ENCODE measurements at regions not wholly inside any gene's neighbourhood (a gene's known extent, or its start where the extent isn't known, plus 50 kb on each side); places are given as distances from the start of the nearest gene placed in this dataset.

DNA sequence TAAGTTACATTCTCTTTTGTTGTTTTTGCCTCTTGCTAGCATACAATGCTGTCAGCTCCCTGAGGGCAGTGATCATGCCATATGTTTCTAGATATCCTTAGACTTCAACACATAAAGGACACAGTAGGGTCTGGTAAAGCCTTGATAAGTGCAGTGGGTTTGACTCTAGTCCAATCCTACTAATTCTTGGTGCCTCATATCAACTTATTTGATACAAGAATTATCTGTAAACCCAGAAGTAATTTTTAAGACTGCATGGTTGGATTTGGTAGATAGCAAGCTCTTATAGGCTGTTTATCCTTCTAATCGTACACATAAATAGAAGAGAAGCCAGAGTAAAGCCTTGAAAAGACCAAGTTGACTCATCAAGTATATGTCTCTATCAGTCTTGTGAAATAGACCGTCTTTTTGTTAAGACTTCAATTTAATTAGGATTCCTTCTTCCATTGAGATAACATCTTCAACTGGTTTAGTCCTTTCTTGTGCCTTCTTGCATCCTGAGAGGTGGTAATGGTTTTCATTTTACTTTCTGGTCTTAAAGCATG lies 265.6 kb upstream of the CDIN1 start:
- no peak for DNase-seq

DNA sequence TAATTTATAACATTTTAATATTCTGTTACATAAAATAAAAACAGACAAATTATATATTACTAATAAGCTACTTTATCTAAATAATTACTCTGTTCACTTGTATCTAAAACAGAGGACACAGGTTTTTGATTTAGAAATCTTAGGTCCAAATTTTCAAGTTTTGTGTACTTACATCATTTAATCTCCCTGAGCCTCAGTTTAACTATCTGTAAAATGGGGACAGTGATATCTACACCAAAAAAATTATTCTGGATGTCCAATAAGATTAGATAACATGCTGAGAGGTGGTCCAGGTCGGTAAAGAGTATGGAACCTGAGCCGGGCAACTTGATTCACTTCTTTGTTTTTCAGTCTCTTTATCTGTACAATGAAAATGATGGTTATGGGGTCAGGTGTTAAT lies 263.8 kb upstream of the CDIN1 start:
- DNase-seq, result no peak

DNA sequence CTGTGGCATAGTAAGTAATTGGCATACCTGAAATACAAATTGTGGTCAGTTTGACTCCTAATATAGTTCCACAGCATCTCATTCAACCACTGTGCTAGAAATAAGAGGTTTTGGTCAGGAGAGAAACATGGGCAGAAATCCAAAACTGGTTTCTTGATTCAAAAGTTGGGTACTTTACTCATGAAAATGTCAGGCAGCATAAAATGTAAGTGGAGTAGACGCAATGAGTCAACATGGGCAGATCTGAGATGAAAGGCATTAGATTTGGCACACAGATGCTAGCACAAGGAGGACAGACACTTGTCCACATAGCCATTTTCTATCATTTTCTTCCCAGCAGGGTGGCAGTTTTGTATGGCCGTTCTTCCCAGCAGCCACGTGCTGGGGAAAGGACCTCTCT lies 255.8 kb upstream of the CDIN1 start:
- DNase-seq, result no peak

DNA sequence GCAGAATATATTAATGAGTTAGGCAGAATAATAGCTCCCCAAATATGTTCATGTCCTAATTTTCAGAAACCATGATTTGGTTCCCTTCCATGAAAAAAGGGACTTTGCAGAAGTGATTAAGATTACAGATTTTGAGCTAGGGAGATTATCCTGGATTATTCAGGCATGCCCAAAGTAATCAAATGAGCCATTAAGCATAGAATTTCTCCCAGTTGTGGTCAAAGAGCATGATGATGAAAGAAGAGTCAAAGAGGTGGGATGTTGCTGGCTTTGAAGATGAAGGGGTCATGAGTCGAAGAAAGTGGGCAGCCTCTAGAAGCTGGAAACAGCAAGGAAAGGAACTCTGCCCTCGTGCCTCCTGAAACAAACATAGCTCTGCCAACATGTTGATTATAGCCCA lies 254.2 kb upstream of the CDIN1 start:
- no peak for DNase-seq

DNA sequence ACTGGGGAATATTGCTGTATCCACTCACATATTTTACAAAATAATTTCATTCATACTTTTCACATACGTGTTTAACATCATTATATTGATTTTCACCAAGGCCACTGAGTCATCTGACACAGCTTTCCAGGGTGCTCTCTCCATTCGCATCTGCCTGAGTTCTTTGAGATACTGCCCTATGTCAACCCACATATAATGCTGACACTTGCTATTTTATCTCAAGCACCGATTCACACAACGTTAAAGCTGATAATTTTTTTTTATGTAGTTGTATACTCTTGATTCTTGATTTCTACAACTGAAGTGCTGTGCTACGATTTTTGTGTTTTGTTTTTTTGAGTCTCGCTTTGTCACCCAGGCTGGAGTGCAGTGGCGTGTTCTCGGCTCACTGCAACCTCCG lies 249.8 kb upstream of the CDIN1 start:
- no peak for DNase-seq

DNA sequence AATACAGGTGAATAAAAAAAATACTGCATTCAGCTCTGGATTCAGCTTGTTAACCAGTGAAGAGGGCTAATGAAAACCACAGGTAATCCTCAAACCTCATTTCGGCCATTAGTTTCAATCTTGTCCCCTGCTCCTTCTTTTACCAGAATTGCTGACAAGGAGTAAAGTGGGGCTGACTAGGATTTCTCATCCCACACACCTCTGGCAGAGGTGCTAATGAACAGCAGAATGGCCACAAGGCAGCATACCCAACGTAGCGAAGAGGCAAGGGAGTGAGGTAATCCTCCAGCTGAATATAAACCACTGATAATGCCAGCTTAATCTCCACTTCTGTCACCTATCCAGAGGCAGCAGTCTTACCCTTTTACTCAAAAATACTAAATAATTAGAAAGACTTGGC lies 248.8 kb upstream of the CDIN1 start:
- no peak for DNase-seq

DNA sequence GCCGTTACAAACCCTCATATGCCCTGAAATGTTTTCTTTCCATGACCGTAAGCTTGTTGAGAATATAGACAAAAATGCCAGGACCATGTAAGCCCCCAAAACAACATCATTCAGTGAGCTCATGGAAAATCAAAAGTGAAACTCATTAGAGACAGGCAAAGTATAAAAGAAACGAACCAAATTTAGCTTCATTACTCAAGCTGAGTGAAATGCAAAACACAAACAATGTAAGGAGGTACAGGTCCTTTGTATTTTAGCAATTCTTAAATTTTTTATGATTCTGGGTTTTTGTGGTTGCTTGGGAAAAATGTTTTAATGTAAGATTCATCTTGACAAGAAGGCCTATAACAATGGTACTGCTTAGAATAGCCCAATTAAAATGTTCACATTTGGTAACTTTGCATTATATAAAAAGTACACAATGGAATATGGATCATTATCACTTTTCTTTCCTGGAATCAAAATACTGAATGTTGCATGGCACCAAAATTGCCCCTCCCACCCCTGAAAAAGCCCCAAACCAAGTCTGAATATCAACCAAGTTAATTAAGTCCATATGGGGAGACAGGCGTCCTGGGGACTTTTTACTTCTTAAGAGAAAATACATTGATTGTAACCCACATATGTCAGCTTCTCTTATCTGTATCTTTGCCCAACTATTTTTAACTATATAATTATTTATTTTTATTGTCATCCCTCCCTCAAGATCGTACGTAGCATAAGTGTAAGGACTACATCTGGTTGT lies 247.7 kb upstream of the CDIN1 start:
- DNase-seq, result no peak

DNA sequence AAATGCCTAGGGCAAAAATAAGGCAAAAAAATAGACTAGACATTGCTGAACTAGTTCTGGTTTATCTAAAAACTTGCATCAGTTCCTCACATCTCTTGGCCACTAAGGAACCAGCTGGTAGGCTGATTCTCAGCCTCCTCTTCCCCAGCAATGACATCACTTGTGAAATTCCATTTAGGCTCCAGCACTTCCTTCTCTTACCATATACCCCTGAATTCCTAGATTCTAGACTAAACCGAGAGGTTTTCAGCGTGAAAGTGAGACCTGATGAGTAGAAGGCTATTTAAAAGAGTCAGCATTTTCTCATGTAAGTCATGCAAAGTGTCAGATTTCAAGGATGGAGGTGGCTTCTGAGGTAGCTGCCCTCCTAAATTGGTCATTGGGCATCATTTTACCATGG lies 247.1 kb upstream of the CDIN1 start:
- DNase-seq, result no peak

DNA sequence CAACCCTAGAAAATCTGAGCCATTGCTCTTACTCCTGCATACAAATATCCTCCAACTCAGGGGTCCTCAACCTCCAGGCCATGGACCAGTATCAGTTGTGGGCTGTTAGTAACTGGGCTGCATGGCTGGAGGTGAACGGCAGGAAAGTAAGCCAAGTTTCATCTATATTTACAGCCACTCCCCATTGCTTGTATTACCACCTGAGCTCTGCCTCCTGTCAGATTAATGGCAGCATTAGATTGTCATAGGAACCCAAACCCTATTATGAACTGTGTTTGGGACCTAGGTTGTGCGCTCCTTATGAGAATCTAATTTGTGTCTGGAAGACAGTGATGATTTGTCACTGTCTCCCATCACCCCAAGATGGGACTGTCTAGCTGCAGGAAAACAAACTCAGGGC lies 246.5 kb upstream of the CDIN1 start:
- no peak for DNase-seq

DNA sequence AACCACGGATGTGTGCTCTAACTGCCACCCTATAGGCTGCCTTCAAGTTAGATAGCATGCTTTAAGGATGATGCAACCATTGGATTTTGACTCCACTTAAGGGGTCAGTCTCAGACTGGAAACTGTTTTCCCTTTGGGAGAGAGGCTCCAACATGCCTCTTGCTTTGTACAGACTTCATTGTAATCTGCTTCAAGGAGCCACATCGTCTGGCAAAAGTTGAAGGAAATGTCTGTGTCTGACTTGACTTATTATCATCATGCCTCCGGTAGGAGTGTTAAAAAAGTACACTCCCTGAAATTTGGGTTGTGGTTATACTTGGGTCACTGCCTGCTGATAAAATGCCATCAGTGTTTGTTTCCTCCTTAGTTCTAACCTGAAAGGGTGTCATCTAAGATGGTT lies 245.4 kb upstream of the CDIN1 start:
- DNase-seq, result no peak

DNA sequence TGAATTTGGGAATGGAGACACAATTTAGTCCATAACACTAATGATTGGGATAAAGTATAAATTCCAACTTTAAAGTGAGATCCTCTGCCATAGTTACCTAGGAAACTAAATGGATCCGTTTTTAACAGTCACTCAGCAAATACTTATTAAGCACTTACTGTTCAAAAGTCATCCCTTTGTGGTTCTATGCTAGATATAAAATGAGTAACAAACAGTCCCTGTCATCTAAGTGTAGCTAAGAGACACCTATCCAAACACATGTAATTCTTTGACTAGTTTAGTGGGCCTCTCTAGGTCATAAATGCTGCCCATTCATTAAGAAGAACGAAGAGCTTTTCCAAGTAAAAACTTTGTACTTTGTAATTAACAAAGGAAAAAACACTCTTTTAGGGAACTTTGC lies 244.2 kb upstream of the CDIN1 start:
- DNase-seq, result no peak

DNA sequence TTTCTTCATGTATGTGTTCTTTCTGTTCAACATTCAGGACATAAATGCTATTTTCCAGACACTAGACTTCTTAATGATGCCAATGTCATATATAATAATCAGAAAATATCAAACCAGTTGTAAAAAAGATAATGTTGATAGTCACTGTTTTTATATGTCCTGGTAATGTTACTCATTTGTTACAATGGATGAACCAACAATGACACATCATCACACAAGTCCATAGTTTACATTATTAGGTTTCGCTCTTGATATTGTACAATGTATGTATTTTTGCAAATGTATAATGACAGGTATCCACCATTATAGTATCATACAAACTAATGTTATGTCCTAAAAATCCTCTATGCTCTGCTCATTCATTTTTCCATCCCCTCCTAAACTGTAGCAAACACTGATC lies 243.8 kb upstream of the CDIN1 start:
- no peak for DNase-seq

DNA sequence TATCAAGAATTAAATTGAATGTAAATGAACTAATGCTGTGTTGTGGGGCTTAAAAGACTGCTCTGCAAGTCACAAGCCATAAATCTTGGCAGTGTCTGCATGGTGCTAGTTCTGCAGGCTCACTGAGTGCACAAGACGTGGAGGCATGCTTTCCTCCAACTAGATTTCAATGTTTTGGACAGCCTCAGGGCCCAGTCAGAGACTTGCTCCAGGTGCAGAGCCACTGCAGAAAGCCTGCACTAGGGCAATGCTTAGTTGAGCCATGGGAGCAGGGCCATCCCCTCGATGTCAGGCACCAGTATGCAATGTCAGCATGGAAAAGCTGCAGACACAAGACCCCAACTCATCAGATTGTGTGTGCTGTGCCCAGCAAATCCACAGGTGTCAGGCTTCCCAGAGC lies 234.5 kb upstream of the CDIN1 start:
- DNase-seq, result no peak

DNA sequence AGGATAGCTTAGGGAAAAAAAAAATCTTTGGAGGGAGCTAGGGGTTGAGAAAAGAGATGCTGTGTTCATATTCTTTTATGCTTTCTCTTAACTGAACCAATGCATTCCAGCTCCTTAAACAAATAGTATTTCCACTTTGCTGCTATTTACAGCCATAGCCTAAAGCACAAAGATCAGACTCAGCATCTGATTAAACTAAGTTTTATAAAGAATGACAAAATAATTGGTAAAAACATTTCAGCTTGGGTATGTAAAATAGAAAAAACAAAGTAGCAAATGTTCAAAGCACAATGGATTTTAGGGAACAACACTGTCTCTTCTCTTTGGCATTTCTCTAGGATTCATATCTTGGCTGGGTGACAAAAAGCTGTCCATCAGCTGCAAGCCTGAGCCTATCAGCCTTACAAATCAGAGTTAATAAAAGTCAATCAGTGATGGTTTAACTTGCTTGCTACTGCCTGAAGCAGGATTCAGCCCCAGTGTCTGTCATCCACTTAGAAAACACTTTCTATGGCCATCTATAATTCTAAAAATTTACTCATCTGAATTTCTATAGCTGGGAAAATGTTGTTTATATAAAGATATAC lies 232.1 kb upstream of the CDIN1 start:
- DNase-seq, result no peak

DNA sequence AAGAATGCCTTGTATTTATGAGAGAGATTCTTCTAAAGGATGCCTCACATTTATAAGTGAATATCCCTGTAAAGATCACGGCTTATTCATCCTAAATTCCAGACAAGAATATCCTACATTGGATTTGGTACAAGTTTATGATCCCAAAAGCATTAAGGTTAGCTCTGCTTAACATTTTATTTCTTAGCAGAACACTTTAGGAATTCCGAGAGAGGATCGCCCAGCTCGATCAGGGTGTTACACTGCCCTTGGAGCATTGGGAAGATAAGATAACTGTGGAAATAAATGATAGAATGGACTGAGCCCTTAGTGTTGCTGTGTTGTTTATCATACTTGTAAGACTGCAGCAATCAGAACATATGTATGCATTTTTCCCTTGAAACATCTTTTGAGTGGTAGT lies 223.0 kb upstream of the CDIN1 start:
- DNase-seq, result no peak

DNA sequence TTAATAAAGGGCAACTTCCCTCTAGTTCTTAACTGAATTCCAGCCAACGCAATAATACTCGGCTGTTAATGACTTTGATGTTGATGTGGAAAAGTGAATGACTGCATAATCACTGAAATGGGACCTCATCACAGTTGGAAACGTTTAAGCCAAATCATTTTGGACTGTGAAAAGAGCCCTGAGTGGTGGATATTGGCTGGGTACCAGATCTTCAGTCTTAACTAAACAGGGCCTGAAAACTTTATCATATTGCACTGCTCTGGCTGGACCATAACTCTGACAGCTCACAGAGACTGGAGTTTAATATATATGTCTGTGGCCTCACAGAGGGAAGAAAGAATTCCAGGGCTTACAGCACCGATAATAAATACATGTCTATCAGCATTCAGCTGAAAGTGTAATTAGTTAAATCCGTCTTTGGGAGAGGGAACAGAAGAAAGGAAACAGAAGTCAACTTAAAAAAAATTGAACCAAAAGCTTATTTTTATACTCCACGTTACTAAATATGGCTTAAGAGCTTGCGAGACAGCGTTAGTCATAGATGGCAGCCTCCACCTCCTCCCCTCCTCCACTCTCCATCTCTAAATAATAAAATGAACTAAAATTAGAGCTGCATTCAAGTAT lies 222.3 kb upstream of the CDIN1 start:
- no peak for DNase-seq

DNA sequence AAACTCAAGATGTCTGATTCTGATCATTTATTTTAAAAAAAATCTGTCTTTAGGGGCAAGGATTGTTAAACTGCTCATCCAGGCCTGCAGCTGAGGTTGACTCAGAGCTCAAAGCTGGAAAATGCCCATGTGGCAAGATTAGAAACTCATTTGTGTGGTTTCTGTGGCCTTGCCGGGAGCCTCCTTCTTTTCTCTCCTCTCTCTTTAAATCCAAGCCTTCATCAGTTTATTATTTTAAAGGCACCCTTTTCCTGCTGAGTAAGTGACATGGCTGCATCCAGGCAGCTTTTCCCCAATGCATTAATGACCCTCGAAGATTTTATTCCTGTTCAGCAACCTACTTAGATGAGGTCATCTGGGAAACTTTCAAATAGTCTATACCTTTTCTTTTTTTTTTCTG lies 221.3 kb upstream of the CDIN1 start:
- DNase-seq, result no peak

DNA sequence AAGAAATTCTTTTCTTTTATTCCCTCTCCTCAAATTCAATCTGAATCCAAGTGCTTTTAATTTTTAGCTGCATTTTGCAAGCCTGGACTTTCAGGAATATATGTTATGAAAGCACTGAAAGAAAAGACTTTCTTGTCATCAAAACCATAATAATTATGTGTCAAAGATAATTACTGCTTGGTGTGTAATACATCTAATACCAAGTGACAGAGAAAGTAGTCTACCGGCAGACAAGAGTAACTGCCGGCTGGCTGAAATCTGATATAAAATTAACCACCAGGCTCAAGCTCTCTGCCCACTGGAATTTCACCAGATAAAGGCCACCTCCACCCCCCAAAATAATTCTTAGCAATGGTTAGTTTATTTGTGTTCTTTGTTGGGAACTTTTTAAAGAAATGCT lies 220.9 kb upstream of the CDIN1 start:
- DNase-seq, result no peak

DNA sequence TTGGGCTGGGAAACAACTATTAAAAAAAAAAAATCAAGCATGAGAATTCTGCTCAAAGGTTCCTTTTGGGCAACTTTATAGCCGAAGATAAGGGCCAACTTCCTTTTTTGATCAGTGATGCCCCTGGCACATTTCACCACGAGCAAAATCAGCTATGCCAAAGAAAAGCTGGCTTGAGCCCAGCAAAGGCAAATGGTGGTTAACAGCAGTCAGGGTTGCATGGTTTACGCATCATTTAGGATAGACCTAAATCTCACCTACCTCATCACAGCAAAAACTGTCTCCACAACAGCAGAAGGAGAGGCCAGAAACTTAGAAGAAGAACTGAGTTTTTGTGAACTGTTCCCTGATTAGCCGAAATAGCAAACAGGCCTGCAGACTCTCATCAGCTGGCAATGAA lies 220.1 kb upstream of the CDIN1 start:
- no peak for DNase-seq

DNA sequence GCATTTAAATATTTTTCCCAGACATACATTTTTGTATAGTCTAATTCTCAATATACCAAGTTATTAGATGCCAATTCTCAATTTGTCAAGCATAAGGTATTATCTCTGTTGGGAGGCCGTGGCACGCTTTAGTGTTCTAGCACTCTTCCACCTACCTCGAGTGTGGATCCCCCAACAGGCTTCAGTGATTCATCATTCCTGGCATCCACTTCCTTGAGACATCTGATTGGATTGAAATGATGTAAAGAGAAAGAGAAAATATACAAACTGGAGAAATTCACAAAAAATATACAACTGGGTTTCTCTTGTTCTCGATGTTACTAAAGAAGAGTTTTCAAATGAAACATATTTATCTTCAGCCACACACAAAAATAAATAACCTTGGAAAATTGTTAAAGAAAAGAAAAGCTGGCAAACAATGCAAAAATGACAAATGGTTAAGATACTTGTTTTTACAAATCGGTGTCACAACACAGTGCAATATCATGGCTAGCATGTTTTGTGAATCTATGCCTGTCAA lies 218.0 kb upstream of the CDIN1 start:
- no peak for DNase-seq

DNA sequence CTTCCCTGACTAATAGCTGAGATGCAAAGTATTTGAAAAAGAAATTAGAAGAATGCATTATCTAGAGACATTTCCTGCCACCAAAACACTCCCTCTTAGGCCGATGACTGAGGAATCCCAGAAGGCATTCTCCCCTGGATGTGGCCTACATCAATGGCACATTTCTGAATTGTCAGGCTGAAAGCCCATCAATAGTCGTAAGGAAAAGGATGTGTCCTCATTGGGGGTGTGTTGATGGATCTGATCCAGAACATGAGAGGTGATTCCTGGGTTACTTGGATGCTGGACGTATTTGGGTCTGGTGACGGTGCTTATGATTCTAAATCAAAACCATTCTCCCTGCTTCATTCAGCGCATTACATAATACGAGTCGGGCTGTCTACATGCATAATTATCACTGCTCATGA lies 216.9 kb upstream of the CDIN1 start:
- no peak for DNase-seq

DNA sequence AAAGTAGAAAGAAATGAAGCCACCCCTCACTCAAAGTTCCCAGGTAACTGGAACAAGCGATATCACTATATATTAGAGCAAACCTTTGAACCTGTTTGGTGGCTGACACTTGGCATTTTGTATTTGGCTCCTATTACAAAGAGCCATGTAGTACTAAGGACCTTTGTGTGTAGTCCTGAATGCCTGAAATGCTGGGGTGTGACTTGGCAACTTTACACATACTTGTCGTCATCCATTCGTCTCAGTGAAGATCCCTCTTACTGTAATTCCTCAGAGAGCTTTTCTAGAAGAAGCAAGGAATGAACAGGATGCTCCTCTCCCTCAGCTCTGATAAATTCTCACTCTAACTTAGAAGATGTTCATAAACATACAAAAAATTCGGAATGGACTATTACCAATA lies 216.1 kb upstream of the CDIN1 start:
- DNase-seq, result no peak

DNA sequence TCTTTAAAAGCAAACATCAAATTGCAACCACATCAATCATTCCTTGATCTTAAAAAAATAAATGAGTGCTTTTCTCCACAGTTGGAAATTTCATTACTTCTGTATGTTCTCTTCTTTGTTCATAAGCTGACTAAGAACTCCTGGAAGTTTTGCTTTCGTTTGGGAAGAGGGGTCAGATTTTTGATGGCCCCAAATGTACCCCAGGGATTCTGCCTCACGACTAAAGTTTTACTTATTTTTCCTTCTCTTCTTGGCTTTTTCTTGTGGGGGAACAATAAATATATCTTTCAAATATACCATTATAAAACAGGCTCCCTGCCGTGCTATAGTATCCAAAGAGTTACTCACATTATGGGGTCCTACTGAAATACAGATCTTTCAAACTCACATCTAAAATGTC lies 215.0 kb upstream of the CDIN1 start:
- DNase-seq, result no peak

DNA sequence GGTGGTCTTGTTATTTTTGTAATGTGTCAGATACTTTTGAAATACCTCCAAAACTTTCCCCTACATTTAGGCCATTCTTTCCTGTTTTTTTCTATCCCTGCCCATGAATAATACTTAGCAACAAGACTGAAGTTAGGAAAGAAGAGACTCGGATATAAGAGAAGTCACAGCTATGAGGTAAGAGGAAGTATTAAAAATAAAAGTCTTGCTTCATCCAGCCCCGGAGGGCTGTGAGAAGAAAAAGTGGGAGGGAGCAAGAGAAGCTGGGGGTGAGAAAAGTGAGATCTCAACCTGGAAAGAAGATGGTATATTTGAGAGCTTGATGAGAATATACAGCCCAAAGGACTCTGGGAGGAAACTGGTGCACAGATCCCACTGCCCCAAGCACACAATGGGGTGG lies 213.5 kb upstream of the CDIN1 start:
- no peak for DNase-seq

Measured in NCI-H1694 treated with DMSO at 0.1 percent for 48 hours (cell line).